ENCODE measurements at regions not wholly inside any gene's neighbourhood (a gene's known extent, or its start where the extent isn't known, plus 50 kb on each side); places are given as distances from the start of the nearest gene placed in this dataset.

DNA sequence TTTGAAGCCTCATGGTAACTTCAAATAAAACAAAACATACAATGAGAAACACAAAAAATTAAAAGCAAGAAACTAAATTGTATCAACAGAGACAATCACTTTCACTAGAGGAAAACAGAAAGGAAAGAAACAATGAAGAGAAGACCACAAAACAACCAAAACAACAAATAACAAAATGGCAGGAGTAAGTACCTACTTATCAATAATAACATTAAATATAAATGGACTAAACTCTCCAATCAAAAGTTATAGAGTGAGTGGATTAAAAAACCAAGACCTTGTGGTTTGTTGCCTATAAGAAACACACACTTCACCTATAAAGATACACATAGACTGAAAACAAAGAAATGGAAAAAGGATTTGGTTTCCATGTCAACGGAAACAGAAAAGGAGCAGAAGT lies 830.1 kb upstream of the TMEFF2 start:
- TF ChIP-seq, protein P1, sequence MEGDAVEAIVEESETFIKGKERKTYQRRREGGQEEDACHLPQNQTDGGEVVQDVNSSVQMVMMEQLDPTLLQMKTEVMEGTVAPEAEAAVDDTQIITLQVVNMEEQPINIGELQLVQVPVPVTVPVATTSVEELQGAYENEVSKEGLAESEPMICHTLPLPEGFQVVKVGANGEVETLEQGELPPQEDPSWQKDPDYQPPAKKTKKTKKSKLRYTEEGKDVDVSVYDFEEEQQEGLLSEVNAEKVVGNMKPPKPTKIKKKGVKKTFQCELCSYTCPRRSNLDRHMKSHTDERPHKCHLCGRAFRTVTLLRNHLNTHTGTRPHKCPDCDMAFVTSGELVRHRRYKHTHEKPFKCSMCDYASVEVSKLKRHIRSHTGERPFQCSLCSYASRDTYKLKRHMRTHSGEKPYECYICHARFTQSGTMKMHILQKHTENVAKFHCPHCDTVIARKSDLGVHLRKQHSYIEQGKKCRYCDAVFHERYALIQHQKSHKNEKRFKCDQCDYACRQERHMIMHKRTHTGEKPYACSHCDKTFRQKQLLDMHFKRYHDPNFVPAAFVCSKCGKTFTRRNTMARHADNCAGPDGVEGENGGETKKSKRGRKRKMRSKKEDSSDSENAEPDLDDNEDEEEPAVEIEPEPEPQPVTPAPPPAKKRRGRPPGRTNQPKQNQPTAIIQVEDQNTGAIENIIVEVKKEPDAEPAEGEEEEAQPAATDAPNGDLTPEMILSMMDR (IDR thresholded peaks at IDR 0.05), result no peak
- TF ChIP-seq POLR2A (IDR thresholded peaks at IDR 0.05), result no peak
